PC-3 (cell line): ENCODE measurements at regions not wholly inside any gene's neighbourhood (a gene's known extent, or its start where the extent isn't known, plus 50 kb on each side); places are given as distances from the start of the nearest gene placed in this dataset.
A peak's percentile ranks its signal among the peaks of the same experiment; 100 is the strongest.

ENCODE experiments used
- ATAC-seq: fragments of 200-7000 bp; cut with Tn5 transposase; 2 replicates; pipeline ENCODE4 v1.9.1; 2020; ENCODE audit warnings: mild to moderate bottlenecking, moderate library complexity
- BruUV-seq: library from RNA; stranded (reverse); fragments of 400-500 nt; replicated peaks from 2 replicates; lab custom pipeline; 2021; lab: Mats Ljungman, UMichigan
- CTCF ChIA-PET: fragments of 300-600 bp; sonication (Branson Sonifier 250); formaldehyde crosslinking; loops from one replicate; lab custom pipeline; 2022; ENCODE audit warnings: antibody characterized with exemption; lab: Charles Lee
- POLR2A ChIA-PET: fragments of 300-600 bp; sonication (Branson Sonifier 250); formaldehyde crosslinking; loops from one replicate; lab custom pipeline; 2022; ENCODE audit warnings: antibody characterized with exemption; ENCODE audit not compliant: unreplicated experiment; lab: Charles Lee
- DNase-seq: peaks from one replicate; pipeline ENCODE4 v3.0.0-alpha.2; 2015
- H2AFZ ChIP-seq: fragments of 300-600 bp; sonication (generic); 2 replicates; pipeline ENCODE4 v1.6.0; 2016; ENCODE audit warnings: antibody characterized with exemption, low read length
- H3F3A ChIP-seq: fragments of 300-600 bp; sonication (generic); one replicate; pipeline ENCODE4 v1.6.0; 2017; ENCODE audit warnings: antibody characterized with exemption, low read length, control low read depth, mild to moderate bottlenecking; ENCODE audit not compliant: unreplicated experiment
- H3K27ac ChIP-seq: fragments of 300-600 bp; sonication (generic); 2 replicates; pipeline ENCODE4 v1.5.1; 2016; ENCODE audit warnings: mild to moderate bottlenecking, low read length
- H3K27me3 ChIP-seq: fragments of 300-600 bp; sonication (generic); 2 replicates; pipeline ENCODE4 v1.6.1; 2016; ENCODE audit warnings: low read length, mixed read lengths
- H3K36me3 ChIP-seq: fragments of 300-600 bp; sonication (generic); 2 replicates; pipeline ENCODE4 v1.6.1; 2016; ENCODE audit warnings: low read depth, mixed run types, low read length, mixed read lengths
- H3K4me1 ChIP-seq: fragments of 300-600 bp; sonication (generic); 2 replicates; pipeline ENCODE4 v1.5.1; 2016; ENCODE audit warnings: low read length; ENCODE audit not compliant: insufficient read depth
- H3K4me2 ChIP-seq: fragments of 300-600 bp; sonication (generic); 2 replicates; pipeline ENCODE4 v1.6.0; 2016; ENCODE audit warnings: low read length
- H3K4me3 ChIP-seq: fragments of 300-600 bp; sonication (generic); 2 replicates; pipeline ENCODE4 v1.5.1; 2016; ENCODE audit warnings: mild to moderate bottlenecking, low read length, mixed read lengths
- H3K79me2 ChIP-seq: fragments of 300-600 bp; sonication (generic); 2 replicates; pipeline ENCODE4 v1.6.1; 2017; ENCODE audit warnings: low read length, mixed read lengths
- H3K9ac ChIP-seq: fragments of 300-600 bp; sonication (generic); 2 replicates; pipeline ENCODE4 v1.6.0; 2016; ENCODE audit warnings: mild to moderate bottlenecking, low read length
- H3K9me2 ChIP-seq: fragments of 300-600 bp; sonication (generic); replicated peaks from 2 replicates; pipeline ENCODE4 v1.6.1; 2016; ENCODE audit warnings: mixed run types, low read length, mixed read lengths
- H3K9me3 ChIP-seq: fragments of 300-600 bp; sonication (generic); 2 replicates; pipeline ENCODE4 v1.6.1; 2016; ENCODE audit warnings: low read length, mixed read lengths
- H4K20me1 ChIP-seq: fragments of 300-600 bp; sonication (generic); 2 replicates; pipeline ENCODE4 v1.6.1; 2016; ENCODE audit warnings: low read length, mixed read lengths
- CTCF ChIP-seq: fragments of 300-600 bp; sonication (generic); conservative IDR thresholded peaks from 2 replicates; pipeline ENCODE4 v1.5.1; 2017; ENCODE audit warnings: antibody characterized with exemption, low read depth, mild to moderate bottlenecking, low read length
- EZH2 ChIP-seq: fragments of 300-600 bp; sonication (generic); IDR thresholded peaks from one replicate; pipeline ENCODE4 v1.6.1; 2017; ENCODE audit warnings: antibody characterized with exemption, mild to moderate bottlenecking, low read length; ENCODE audit not compliant: unreplicated experiment
- EZH2phosphoT487 ChIP-seq: fragments of 300-600 bp; sonication (generic); IDR thresholded peaks from 2 replicates; pipeline ENCODE4 v1.6.1; 2018; ENCODE audit warnings: mild to moderate bottlenecking, antibody characterized with exemption, low read length, borderline replicate concordance
- intact Hi-C: fragments of 100-400 bp; cut with micrococcal nuclease; formaldehyde crosslinking; loops from 2 replicates; pipeline ENCODE4 v1.9.0; 2023

DNA sequence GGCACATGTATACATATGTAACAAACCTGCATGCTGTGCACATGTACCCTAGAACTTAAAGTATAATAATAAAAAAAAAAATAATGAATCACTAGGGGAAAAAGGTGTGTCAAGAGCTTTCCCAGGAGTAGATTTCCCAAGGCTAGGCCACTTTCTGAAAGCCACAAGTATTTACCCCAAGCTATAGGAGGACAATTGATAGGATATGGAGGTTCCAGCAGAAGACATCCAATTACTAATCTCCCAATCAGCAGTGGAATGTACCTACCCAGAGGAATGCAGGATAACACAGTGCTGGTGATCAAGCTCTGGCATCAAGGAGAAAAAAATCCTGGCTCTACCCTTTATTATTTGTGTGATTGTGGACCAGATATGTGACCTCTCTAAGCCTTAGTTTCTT, 562.7 kb downstream of the RFPL4B start:
- Histone ChIP-seq H3K4me2 (no peak overlapping the region), H3K27me3 (no peaks in the 10 kb centered on the region), H3K9ac (no peak overlapping the region), H3K9me2 (no peaks in the 10 kb centered on the region), H3F3A (no peaks in the 10 kb centered on the region), H2AFZ (no peak overlapping the region), H3K4me1 (no peaks in the 10 kb centered on the region), H3K79me2 (no peaks in the 10 kb centered on the region), H3K36me3 (no peaks in the 10 kb centered on the region), H3K27ac (no peak overlapping the region), H3K4me3 (no peak overlapping the region), H3K9me3 (no peaks in the 10 kb centered on the region), H4K20me1 (no peaks in the 10 kb centered on the region)
- DNase-seq (peak; percentile 16), ATAC-seq (no peak)
- TF ChIP-seq EZH2 (no peak), CTCF (no peak), EZH2phosphoT487 (no peak)
- CTCF ChIA-PET: no interaction called here
- intact Hi-C loops: no loop called here
- BruUV-seq: no TSS peak
- POLR2A ChIA-PET: no interaction called here

GRCh38 chr6:112910256-112910655, 563.1 kb downstream of the RFPL4B start:
- CTCF ChIA-PET: no interaction called here
- Histone ChIP-seq H3K9me3 (no peaks in the 10 kb centered on the region), H3K79me2 (no peaks in the 10 kb centered on the region), H2AFZ (no peak overlapping the region), H3K4me2 (no peak overlapping the region), H3F3A (no peaks in the 10 kb centered on the region), H4K20me1 (no peaks in the 10 kb centered on the region), H3K27ac (no peak overlapping the region), H3K9me2 (no peaks in the 10 kb centered on the region), H3K4me1 (no peaks in the 10 kb centered on the region), H3K4me3 (no peak overlapping the region), H3K36me3 (no peaks in the 10 kb centered on the region), H3K9ac (no peak overlapping the region), H3K27me3 (no peaks in the 10 kb centered on the region)
- no TSS peak for BruUV-seq
- intact Hi-C loops: no loop called here
- ATAC-seq (no peak), DNase-seq (no peak)
- TF ChIP-seq EZH2phosphoT487 (no peak), EZH2 (no peak), CTCF (no peak)
- POLR2A ChIA-PET: no interaction called here

DNA sequence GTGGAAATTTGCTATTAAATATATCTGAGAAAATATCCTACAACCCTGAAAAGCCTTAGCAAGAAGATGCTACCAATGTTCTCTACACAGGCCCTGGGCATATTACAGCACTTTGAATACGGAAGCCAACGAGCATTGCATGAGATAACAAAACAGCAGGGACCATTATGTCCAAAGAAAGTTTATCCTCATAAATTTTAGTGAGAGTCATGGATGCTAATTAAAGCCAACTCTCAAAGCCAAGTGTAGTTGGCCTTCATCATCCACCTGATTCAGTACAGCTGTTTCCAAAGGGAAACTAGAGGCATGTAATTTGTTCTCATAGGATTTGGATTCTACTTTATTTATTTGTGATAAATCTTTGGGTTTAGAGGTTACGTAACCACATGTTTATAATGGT, 564.8 kb downstream of the RFPL4B start:
- CTCF ChIA-PET: no interaction called here
- Histone ChIP-seq H3K4me2 (no peak overlapping the region), H4K20me1 (no peaks in the 10 kb centered on the region), H3K9me2 (no peaks in the 10 kb centered on the region), H3K27me3 (no peaks in the 10 kb centered on the region), H3K4me1 (no peaks in the 10 kb centered on the region), H3K79me2 (no peaks in the 10 kb centered on the region), H2AFZ (no peak overlapping the region), H3K36me3 (no peaks in the 10 kb centered on the region), H3F3A (no peaks in the 10 kb centered on the region), H3K9me3 (no peaks in the 10 kb centered on the region), H3K27ac (no peak overlapping the region), H3K9ac (no peak overlapping the region), H3K4me3 (no peak overlapping the region)
- BruUV-seq: no TSS peak
- no peak for DNase-seq
- POLR2A ChIA-PET: no interaction called here
- ATAC-seq: no peak
- intact Hi-C loops: no loop called here
- TF ChIP-seq CTCF: no peak
